HG03442 (cell line): ENCODE measurements at regions not wholly inside any gene's neighbourhood (a gene's known extent, or its start where the extent isn't known, plus 50 kb on each side); places are given as distances from the start of the nearest gene placed in this dataset.
"Not testable (repeated sequence)": the region's sequence is repeated elsewhere in the genome, so short reads cannot be mapped to it uniquely, and the experiment has no call there.

Experiments used
- ATAC-seq: cut with Tn5 transposase; IDR thresholded peaks from one replicate; pipeline ENCODE4 v1.9.1; 2021; ENCODE audit warnings: mild to moderate bottlenecking, moderate library complexity; ENCODE audit not compliant: unreplicated experiment

- not testable (repeated sequence) for ATAC-seq
Measured at GRCh38 chr17:21470422-21470821, 94.3 kb downstream of the KCNJ12 start.

GRCh38 chr17:21470861-21471260 is 94.7 kb downstream of the KCNJ12 start:
- no peak for ATAC-seq

- ATAC-seq: no peak
Measured at GRCh38 chr17:21474815-21475214, 98.7 kb downstream of the KCNJ12 start.

GRCh38 chr17:21475571-21475970 is 99.4 kb downstream of the KCNJ12 start:
- no peak for ATAC-seq

- no peak for ATAC-seq
Measured at GRCh38 chr17:21476867-21477266, 100.7 kb downstream of the KCNJ12 start.

- ATAC-seq: no peak
Measured at GRCh38 chr17:21482189-21482865, 106.2 kb downstream of the KCNJ12 start.

- not testable (repeated sequence) for ATAC-seq
Measured at GRCh38 chr17:21488043-21488442, 111.9 kb downstream of the KCNJ12 start.

- no peak for ATAC-seq
Measured at GRCh38 chr17:21493993-21494392, 117.8 kb downstream of the KCNJ12 start.

- ATAC-seq: no peak
Measured at GRCh38 chr17:21495281-21495680, 119.1 kb downstream of the KCNJ12 start.

- no peak for ATAC-seq
Measured at GRCh38 chr17:21500064-21500463, 123.9 kb downstream of the KCNJ12 start.

- ATAC-seq: not testable (repeated sequence)
Measured at GRCh38 chr17:21501927-21502700, 126.0 kb downstream of the KCNJ12 start.

- ATAC-seq: no peak
Measured at GRCh38 chr17:21505819-21506815, 130.0 kb downstream of the KCNJ12 start.

GRCh38 chr17:21507806-21508205 is 131.6 kb downstream of the KCNJ12 start:
- ATAC-seq: not testable (repeated sequence)

- ATAC-seq: no peak
Measured at GRCh38 chr17:21508211-21508610, 132.1 kb downstream of the KCNJ12 start.

- not testable (repeated sequence) for ATAC-seq
Measured at GRCh38 chr17:21509356-21509755, 133.2 kb downstream of the KCNJ12 start.

- no peak for ATAC-seq
Measured at GRCh38 chr17:21510686-21511362, 134.7 kb downstream of the KCNJ12 start.

GRCh38 chr17:21511363-21512195 is 135.4 kb downstream of the KCNJ12 start:
- peak; percentile 65 for ATAC-seq

GRCh38 chr17:21512307-21513011 is 136.3 kb downstream of the KCNJ12 start:
- ATAC-seq: no peak

- ATAC-seq: no peak
Measured at GRCh38 chr17:21513012-21513570, 136.9 kb downstream of the KCNJ12 start.
